ENCODE measurements at regions not wholly inside any gene's neighbourhood (a gene's known extent, or its start where the extent isn't known, plus 50 kb on each side); places are given as distances from the start of the nearest gene placed in this dataset.

GRCh38 chr3:31270010-31270409 is 262.7 kb upstream of the STT3B start:
- POLR2A ChIA-PET: no interaction called here
- TF ChIP-seq CTCF (IDR thresholded peaks at IDR 0.05; ENCODE audit: control extremely low read depth, extremely low read depth, low read depth, missing control alignments): no peak

GRCh38 chr3:31274326-31275024 is 258.2 kb upstream of the STT3B start:
- POLR2A ChIA-PET: no interaction called here
- no peak for TF ChIP-seq CTCF (IDR thresholded peaks at IDR 0.05; ENCODE audit: control extremely low read depth, extremely low read depth, low read depth, missing control alignments)
- CTCF ChIA-PET: no interaction called here
- DNase-seq (ENCODE audit: extremely low spot score): no peak

More at GRCh38 chr3:31270010-31270409, 262.7 kb upstream of the STT3B start:
- DNase-seq (ENCODE audit: extremely low spot score): no peak
- CTCF ChIA-PET: interaction anchor here (1.5 to 1.6 kb wide), 2 partner anchors 13 to 33 kb away, joined by 3 to 4 read pairs; no protein-coding TSS in a partner anchor

GRCh38 chr3:31275038-31275572 is 257.6 kb upstream of the STT3B start:
- ChIA-PET POLR2A (no interaction called here), CTCF (interaction anchor here (1.3 kb wide), 1 partner anchor 16 kb away, joined by 3 read pairs; no protein-coding TSS in a partner anchor)
- TF ChIP-seq CTCF (IDR thresholded peaks at IDR 0.05; ENCODE audit: control extremely low read depth, extremely low read depth, low read depth, missing control alignments): no peak
- DNase-seq (ENCODE audit: extremely low spot score): no peak

- TF ChIP-seq CTCF (IDR thresholded peaks at IDR 0.05; ENCODE audit: control extremely low read depth, extremely low read depth, low read depth, missing control alignments): no peak
- ChIA-PET CTCF (interaction anchor here (1.3 kb wide), 2 partner anchors 10 to 16 kb away, joined by 3 read pairs; no protein-coding TSS in a partner anchor), POLR2A (no interaction called here)
- no peak for DNase-seq (ENCODE audit: extremely low spot score)
Measured at GRCh38 chr3:31275583-31275982, 257.1 kb upstream of the STT3B start.

GRCh38 chr3:31277582-31277981 is 255.1 kb upstream of the STT3B start:
- TF ChIP-seq CTCF (IDR thresholded peaks at IDR 0.05; ENCODE audit: control extremely low read depth, extremely low read depth, low read depth, missing control alignments): no peak
- POLR2A ChIA-PET: no interaction called here
- DNase-seq (ENCODE audit: extremely low spot score): no peak
- CTCF ChIA-PET: interaction anchor here (1.5 to 2.1 kb wide), 4 partner anchors 9 to 22 kb away, joined by 3 to 9 read pairs (median 5); no protein-coding TSS in a partner anchor

GRCh38 chr3:31278532-31278931 is 254.2 kb upstream of the STT3B start:
- ChIA-PET POLR2A (interaction anchor here (0.6 kb wide), 1 partner anchor 1363 kb away, joined by 3 read pairs; no protein-coding TSS in a partner anchor), CTCF (interaction anchor here (1.0 to 2.1 kb wide), 4 partner anchors 10 to 36 kb away, joined by 3 to 9 read pairs (median 4); no protein-coding TSS in a partner anchor)
- TF ChIP-seq CTCF (IDR thresholded peaks at IDR 0.05; ENCODE audit: control extremely low read depth, extremely low read depth, low read depth, missing control alignments): no peak
- no peak for DNase-seq (ENCODE audit: extremely low spot score)
